Suprapubic skin (tissue), 4 donors: ENCODE measurements at regions not wholly inside any gene's neighbourhood (a gene's known extent, or its start where the extent isn't known, plus 50 kb on each side); places are given as distances from the start of the nearest gene placed in this dataset.

Experiments used
- POLR2A ChIP-seq, 2 donors: fragments of 450-650 bp; IDR thresholded peaks; one replicate each; pipeline ENCODE4 v1.6.1; 2017; ENCODE audit warnings: antibody characterized with exemption in 2 of 2, mild to moderate bottlenecking in 2 of 2, moderate library complexity in 2 of 2
- POLR2AphosphoS5 ChIP-seq, 3 donors: sonication (generic); formaldehyde crosslinking; IDR thresholded peaks; one replicate each; pipeline ENCODE4 v1.6.1; 2017; ENCODE audit warnings: antibody characterized with exemption in 3 of 3
- TF ChIP-seq, protein P1 (sequence below), 2 donors: fragments of 200-600 bp in 1 of 2; fragments of 450-650 bp in 1 of 2; sonication (generic) in 1 of 2; IDR thresholded peaks; one replicate each; pipeline ENCODE4 v1.5.1; 2016 to 2019; ENCODE audit warnings: antibody characterized with exemption in 2 of 2, mild to moderate bottlenecking in 1 of 2, moderate library complexity in 1 of 2

DNA sequence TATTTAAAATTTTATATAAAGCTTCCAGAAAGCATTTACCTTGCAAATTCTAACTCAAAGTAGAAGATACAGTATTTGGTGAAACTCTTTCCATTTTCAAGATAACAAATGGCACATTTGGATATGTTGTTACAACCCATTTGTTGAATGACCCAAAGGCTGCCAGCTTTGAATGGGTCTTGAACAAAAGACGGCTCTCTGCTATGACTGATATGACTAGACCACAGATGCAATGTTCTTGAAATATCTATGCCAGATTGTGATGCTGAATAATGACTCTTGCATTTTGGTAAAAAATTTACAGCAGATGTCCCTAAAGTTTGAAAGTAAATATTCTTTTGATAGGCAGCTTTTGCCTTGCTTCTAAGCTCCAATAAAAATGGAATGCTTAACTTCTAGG is 99.6 kb downstream of the HTR1B start:
- TF ChIP-seq, protein P1, sequence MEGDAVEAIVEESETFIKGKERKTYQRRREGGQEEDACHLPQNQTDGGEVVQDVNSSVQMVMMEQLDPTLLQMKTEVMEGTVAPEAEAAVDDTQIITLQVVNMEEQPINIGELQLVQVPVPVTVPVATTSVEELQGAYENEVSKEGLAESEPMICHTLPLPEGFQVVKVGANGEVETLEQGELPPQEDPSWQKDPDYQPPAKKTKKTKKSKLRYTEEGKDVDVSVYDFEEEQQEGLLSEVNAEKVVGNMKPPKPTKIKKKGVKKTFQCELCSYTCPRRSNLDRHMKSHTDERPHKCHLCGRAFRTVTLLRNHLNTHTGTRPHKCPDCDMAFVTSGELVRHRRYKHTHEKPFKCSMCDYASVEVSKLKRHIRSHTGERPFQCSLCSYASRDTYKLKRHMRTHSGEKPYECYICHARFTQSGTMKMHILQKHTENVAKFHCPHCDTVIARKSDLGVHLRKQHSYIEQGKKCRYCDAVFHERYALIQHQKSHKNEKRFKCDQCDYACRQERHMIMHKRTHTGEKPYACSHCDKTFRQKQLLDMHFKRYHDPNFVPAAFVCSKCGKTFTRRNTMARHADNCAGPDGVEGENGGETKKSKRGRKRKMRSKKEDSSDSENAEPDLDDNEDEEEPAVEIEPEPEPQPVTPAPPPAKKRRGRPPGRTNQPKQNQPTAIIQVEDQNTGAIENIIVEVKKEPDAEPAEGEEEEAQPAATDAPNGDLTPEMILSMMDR (IDR thresholded peaks at IDR 0.05): no peak
- TF ChIP-seq POLR2A (IDR thresholded peaks at IDR 0.05) (no peak), POLR2AphosphoS5 (IDR thresholded peaks at IDR 0.05) (no peak)
